K562 (cell line): ENCODE measurements at regions not wholly inside any gene's neighbourhood (a gene's known extent, or its start where the extent isn't known, plus 50 kb on each side); places are given as distances from the start of the nearest gene placed in this dataset.
A peak's percentile ranks its signal among the peaks of the same experiment; 100 is the strongest.

Source experiments
- ATAC-seq: fragments of 200-7000 bp; cut with Tn5 transposase; 3 replicates; pipeline ENCODE4 v1.9.1; 2020; ENCODE audit warnings: moderate library complexity
- BruUV-seq: library from RNA; stranded (reverse); fragments of 400-500 nt; replicated peaks from 2 replicates; lab custom pipeline; 2021; lab: Mats Ljungman, UMichigan
- CTCF ChIA-PET: fragments of 300-600 bp; formaldehyde crosslinking; extraction: SDS; loops from one replicate; lab custom pipeline; 2021; ENCODE audit warnings: low intra/inter-chr PET ratio; lab: Yijun Ruan, JAX
- POLR2A ChIA-PET: fragments of 300-600, 350-650 bp; sonication (Branson Sonifier 250); formaldehyde crosslinking; extraction: SDS; loops from one replicate; lab custom pipeline; 2021; ENCODE audit warnings: antibody characterized with exemption, inconsistent platforms; lab: Yijun Ruan, JAX
- DNase-seq, 4 experiments: peaks; one replicate each; pipeline versions ENCODE4 v3.0.0 to v3.0.0-alpha.2; 2011 to 2018; ENCODE audit warnings: low spot score in 3 of 4, mixed read lengths in 3 of 4; ENCODE audit errors: extremely low read depth in 1 of 4
- FAIRE-seq: peaks from 2 replicates; lab custom pipeline; 2011; peaks lifted over from hg19 to GRCh38; lab: Jason Lieb, UNC
- H2AFZ ChIP-seq: 2 replicates; pipeline ENCODE4 v1.6.0; 2011; ENCODE audit warnings: low read depth, low read length, control low read depth, inconsistent platforms
- H3K27ac ChIP-seq: fragments of 200-600 bp; 3 replicates; pipeline ENCODE4 v1.8.0; 2011; ENCODE audit warnings: low read depth, mild to moderate bottlenecking, control low read depth, inconsistent platforms, low read length, moderate library complexity, mixed read lengths; ENCODE audit errors: extremely low read depth
- H3K27me3 ChIP-seq, 2 experiments: fragments of 300-600 bp in 1 of 2; 2 replicates in 1 of 2; 3 replicates in 1 of 2; pipeline versions ENCODE4 v1.6.0 to v1.8.0; 2011; ENCODE audit warnings: inconsistent platforms in 2 of 2, low read length in 2 of 2, mild to moderate bottlenecking in 1 of 2, mixed read lengths in 1 of 2, moderate library complexity in 1 of 2; ENCODE audit not compliant: control insufficient read depth in 2 of 2, insufficient read depth in 2 of 2
- H3K36me3 ChIP-seq: fragments of 300-600 bp; 3 replicates; pipeline ENCODE4 v1.8.0; 2011; ENCODE audit warnings: mild to moderate bottlenecking, low read length, inconsistent platforms; ENCODE audit not compliant: control insufficient read depth, insufficient read depth
- H3K4me1 ChIP-seq, 2 experiments: fragments of 200-600 bp in 1 of 2; replicated peaks in 1 of 2; 2 replicates in 1 of 2; 3 replicates in 1 of 2; pipeline versions ENCODE4 v1.5.1 to v1.8.0; 2011; ENCODE audit warnings: inconsistent platforms in 2 of 2, low read length in 2 of 2, mild to moderate bottlenecking in 1 of 2, mixed read lengths in 1 of 2, moderate library complexity in 1 of 2; ENCODE audit not compliant: control insufficient read depth in 2 of 2, insufficient read depth in 2 of 2
- H3K4me2 ChIP-seq: 2 replicates; pipeline ENCODE4 v1.6.1; 2011; ENCODE audit warnings: low read length, control low read depth, inconsistent platforms, mixed read lengths; ENCODE audit not compliant: insufficient read depth
- H3K4me3 ChIP-seq: fragments of 200-600 bp; sonication (generic), shearing (Covaris generic); 2 replicates; pipeline ENCODE4 v1.5.1; 2016; ENCODE audit warnings: control low read depth, inconsistent platforms
- H3K79me2 ChIP-seq: fragments of 200-600 bp; 3 replicates; pipeline ENCODE4 v1.8.0; 2011; ENCODE audit warnings: low read length, inconsistent platforms; ENCODE audit not compliant: control insufficient read depth, insufficient read depth
- H3K9ac ChIP-seq, 2 experiments: 2 replicates each; pipeline versions ENCODE4 v1.6.0 to v1.6.1; 2011; ENCODE audit warnings: low read depth in 2 of 2, low read length in 2 of 2, control low read depth in 1 of 2, inconsistent platforms in 1 of 2, mild to moderate bottlenecking in 1 of 2, mixed read lengths in 1 of 2; ENCODE audit not compliant: insufficient read depth in 1 of 2
- H3K9me1 ChIP-seq: one replicate; pipeline ENCODE4 v1.6.0; 2011; ENCODE audit warnings: inconsistent platforms, mild to moderate bottlenecking, low read length, moderate library complexity; ENCODE audit not compliant: control insufficient read depth, insufficient read depth
- H3K9me3 ChIP-seq: replicated peaks from 2 replicates; pipeline ENCODE4 v1.5.1; 2011; ENCODE audit warnings: low read depth, low read length, inconsistent platforms; ENCODE audit not compliant: control insufficient read depth, insufficient read depth
- H4K20me1 ChIP-seq: replicated peaks from 2 replicates; pipeline ENCODE4 v1.6.1; 2011; ENCODE audit warnings: low read length, inconsistent platforms, mixed read lengths; ENCODE audit not compliant: control insufficient read depth, insufficient read depth
- CBX3 ChIP-seq, 2 experiments: IDR thresholded peaks; 1 replicate in 1 of 2; 2 replicates in 1 of 2; pipeline ENCODE4 v1.6.1; 2012; ENCODE audit warnings: inconsistent platforms in 2 of 2, low read length in 2 of 2, borderline replicate concordance in 1 of 2, control low read depth in 1 of 2
- DPF2 ChIP-seq: fragments of 450-650 bp; IDR thresholded peaks from 2 replicates; pipeline ENCODE4 v1.6.1; 2016
- ETV5 ChIP-seq: sonication (generic); formaldehyde crosslinking; IDR thresholded peaks from 2 replicates; pipeline ENCODE4 v1.4.0; 2020; ENCODE audit warnings: low read depth, mild to moderate bottlenecking, missing genetic modification reagents
- FOXJ2 ChIP-seq: fragments of 200-800 bp; sonication (Bioruptor generic); IDR thresholded peaks from 2 replicates; pipeline ENCODE4 v1.6.1; 2016; ENCODE audit warnings: missing genetic modification characterization, missing compliant biosample characterization
- ILF3 ChIP-seq: fragments of 450-650 bp; IDR thresholded peaks from 2 replicates; pipeline ENCODE4 v1.6.1; 2018; ENCODE audit warnings: antibody characterized with exemption, mild to moderate bottlenecking, moderate library complexity, borderline replicate concordance
- KDM4B ChIP-seq, 2 experiments: fragments of 450-650 bp in 1 of 2; sonication (generic) in 1 of 2; IDR thresholded peaks; 2 replicates each; pipeline ENCODE4 v1.6.1; 2016 to 2017; ENCODE audit warnings: borderline replicate concordance in 2 of 2, antibody characterized with exemption in 1 of 2, low read depth in 1 of 2, mild to moderate bottlenecking in 1 of 2
- KHSRP ChIP-seq: fragments of 450-650 bp; IDR thresholded peaks from 2 replicates; pipeline ENCODE4 v1.6.1; 2017
- MED1 ChIP-seq: sonication (generic); formaldehyde crosslinking; IDR thresholded peaks from 2 replicates; pipeline ENCODE4 v1.8.1; 2023; ENCODE audit warnings: missing genetic modification reagents, borderline replicate concordance
- MEIS2 ChIP-seq: fragments of 450-650 bp; IDR thresholded peaks from 2 replicates; pipeline ENCODE4 v1.6.1; 2014; ENCODE audit warnings: mild to moderate bottlenecking; ENCODE audit not compliant: partially characterized antibody
- PYGO2 ChIP-seq: fragments of 450-650 bp; IDR thresholded peaks from 2 replicates; pipeline ENCODE4 v1.6.1; 2016; ENCODE audit warnings: mild to moderate bottlenecking, missing genetic modification characterization, moderate library complexity, missing compliant biosample characterization
- RNF2 ChIP-seq: sonication (generic); IDR thresholded peaks from 2 replicates; pipeline ENCODE4 v1.6.1; 2016
- SMARCA5 ChIP-seq: fragments of 450-650 bp; IDR thresholded peaks from 2 replicates; pipeline ENCODE4 v1.6.1; 2016
- SRF ChIP-seq, 2 experiments: fragments of 250-450, 450-650 bp in 1 of 2; sonication (Bioruptor Pico) in 1 of 2; sonication (generic) in 1 of 2; formaldehyde crosslinking; IDR thresholded peaks; 2 replicates each; pipeline versions ENCODE4 v1.5.0 to v1.5.1; 2020 to 2022; ENCODE audit warnings: mild to moderate bottlenecking in 1 of 2, missing genetic modification reagents in 1 of 2
- TAL1 ChIP-seq: fragments of 450-650 bp; IDR thresholded peaks from 2 replicates; pipeline ENCODE4 v1.6.1; 2016; ENCODE audit warnings: mild to moderate bottlenecking
- TFAM ChIP-seq: fragments of 250-450 bp; sonication (Bioruptor Pico); conservative IDR thresholded peaks from 2 replicates; pipeline ENCODE4 v1.5.0; 2021; ENCODE audit warnings: mild to moderate bottlenecking, moderate library complexity
- ZFX ChIP-seq: sonication (generic); formaldehyde crosslinking; IDR thresholded peaks from 2 replicates; pipeline ENCODE4 v1.8.0; 2022; ENCODE audit warnings: mild to moderate bottlenecking, missing genetic modification reagents, moderate library complexity
- ZNF134 ChIP-seq: fragments of 250-450 bp; sonication (Bioruptor Pico); conservative IDR thresholded peaks from 2 replicates; pipeline ENCODE4 v1.4.0; 2020
- ZNF354B ChIP-seq: fragments of 250-450 bp; sonication (Bioruptor Pico); IDR thresholded peaks from 2 replicates; pipeline ENCODE4 v1.4.0; 2020
- ZNF586 ChIP-seq: fragments of 450-650 bp; formaldehyde crosslinking; conservative IDR thresholded peaks from 2 replicates; pipeline ENCODE4 v1.4.0; 2020; ENCODE audit warnings: mild to moderate bottlenecking, moderate library complexity
- WGBS: fragments of 100-300 bp; shearing (Covaris generic); methylation state at CpG from one replicate; pipeline ENCODE4 v1.1.6; 2016; ENCODE audit warnings: low coverage, mixed read lengths; ENCODE audit not compliant: insufficient coverage; ENCODE audit errors: missing lambda C conversion rate; 5-methylcytosine and 5-hydroxymethylcytosine counted together
- in situ Hi-C: fragments of 300-500 bp; cut with MboI; formaldehyde crosslinking; loops from 4 replicates; pipeline ENCODE4 v1.15.0; 2018; ENCODE audit warnings: inconsistent platforms, mixed read lengths
- intact Hi-C: fragments of 100-400 bp; cut with micrococcal nuclease; formaldehyde crosslinking; loops from 2 replicates; pipeline ENCODE4 v1.14.2; 2022
- TF ChIP-seq, protein P1 (sequence below): fragments of 450-650 bp; IDR thresholded peaks from 2 replicates; pipeline ENCODE4 v1.6.1; 2016
- TF ChIP-seq, protein P2 (sequence below), 2 experiments: IDR thresholded peaks; 2 replicates each; pipeline ENCODE4 v1.6.1; 2012; ENCODE audit warnings: improper control_type of control experiment in 2 of 2, low read depth in 2 of 2, low read length in 2 of 2, borderline replicate concordance in 1 of 2

GRCh38 chr1:30129001-30129408 is 594.4 kb downstream of the MATN1 start:
- intact Hi-C loops, result no loop called here
- BruUV-seq, result no TSS peak
- Histone ChIP-seq H2AFZ (peak overlapping the region; percentile 15), H3K4me3 (no peak overlapping the region), H3K4me2 (peak overlapping the region; percentile 59), H3K9me1 (peaks cover 7% of the 10 kb centered on the region), H3K27me3 (peaks cover 0 to 20% of the 10 kb centered on the region in 2 experiments; a peak in 2 of 5 replicates), H3K9ac (no peak overlapping the region; a peak in 1 of 4 replicates), H4K20me1 (no peaks in the 10 kb centered on the region), H3K4me1 (peaks cover 23 to 31% of the 10 kb centered on the region in 2 experiments; a peak in 4 of 5 replicates), H3K79me2 (no peaks in the 10 kb centered on the region), H3K9me3 (no peaks in the 10 kb centered on the region), H3K36me3 (no peaks in the 10 kb centered on the region), H3K27ac (no peak overlapping the region; the same call in 2 of the 3 replicates)
- 1% methylated on average over 7 of the region's 7 CpGs for WGBS
- DNase-seq (peak; percentile 77 to 83 (median 78)), FAIRE-seq (peak; percentile 90), ATAC-seq (peak; percentile 83)
- ChIA-PET CTCF (no interaction called here), POLR2A (interaction anchor here (0.6 to 4.0 kb wide), 3 partner anchors 10 to 1283 kb away, joined by 3 to 23 read pairs (median 3); no protein-coding TSS in a partner anchor)
- in situ Hi-C loops, result no loop called here
- TF ChIP-seq FOXJ2 (tag) (peak; percentile 92), TAL1 (peak; percentile 96), SMARCA5 (no peak), RNF2 (peak; percentile 51; the same call in 1 of the 2 replicates), CBX3 (IDR thresholded peaks at IDR 0.05; ENCODE audit: borderline replicate concordance in 1 of 2, low read length in 2 of 2) (no peak), ZFX (CRISPR knock-in tag) (no peak), ILF3 (no peak), MED1 (CRISPR knock-in tag) (no peak), DPF2 (peak; percentile 97), TFAM (CRISPR knock-in tag) (no peak), SRF (CRISPR knock-in tag; IDR thresholded peaks at IDR 0.05) (no peak), ZNF134 (no peak), ETV5 (CRISPR knock-in tag) (peak; percentile 65; the same call in 1 of the 2 replicates), KDM4B (IDR thresholded peaks at IDR 0.05; ENCODE audit: borderline replicate concordance in 2 of 2, low read depth in 1 of 2) (no peak), ZNF586 (CRISPR knock-in tag) (no peak), PYGO2 (tag) (0 out of 2 replicates have a peak, but pooled peaks have one; percentile 41), KHSRP (0 out of 2 replicates have a peak, but pooled peaks have one; percentile 38), ZNF354B (CRISPR knock-in tag) (no peak), MEIS2 (peak; percentile 85)
- TF ChIP-seq, protein P1, sequence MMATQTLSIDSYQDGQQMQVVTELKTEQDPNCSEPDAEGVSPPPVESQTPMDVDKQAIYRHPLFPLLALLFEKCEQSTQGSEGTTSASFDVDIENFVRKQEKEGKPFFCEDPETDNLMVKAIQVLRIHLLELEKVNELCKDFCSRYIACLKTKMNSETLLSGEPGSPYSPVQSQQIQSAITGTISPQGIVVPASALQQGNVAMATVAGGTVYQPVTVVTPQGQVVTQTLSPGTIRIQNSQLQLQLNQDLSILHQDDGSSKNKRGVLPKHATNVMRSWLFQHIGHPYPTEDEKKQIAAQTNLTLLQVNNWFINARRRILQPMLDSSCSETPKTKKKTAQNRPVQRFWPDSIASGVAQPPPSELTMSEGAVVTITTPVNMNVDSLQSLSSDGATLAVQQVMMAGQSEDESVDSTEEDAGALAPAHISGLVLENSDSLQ, result peak; percentile 49; the same call in 1 of the 2 replicates
- TF ChIP-seq, protein P2, sequence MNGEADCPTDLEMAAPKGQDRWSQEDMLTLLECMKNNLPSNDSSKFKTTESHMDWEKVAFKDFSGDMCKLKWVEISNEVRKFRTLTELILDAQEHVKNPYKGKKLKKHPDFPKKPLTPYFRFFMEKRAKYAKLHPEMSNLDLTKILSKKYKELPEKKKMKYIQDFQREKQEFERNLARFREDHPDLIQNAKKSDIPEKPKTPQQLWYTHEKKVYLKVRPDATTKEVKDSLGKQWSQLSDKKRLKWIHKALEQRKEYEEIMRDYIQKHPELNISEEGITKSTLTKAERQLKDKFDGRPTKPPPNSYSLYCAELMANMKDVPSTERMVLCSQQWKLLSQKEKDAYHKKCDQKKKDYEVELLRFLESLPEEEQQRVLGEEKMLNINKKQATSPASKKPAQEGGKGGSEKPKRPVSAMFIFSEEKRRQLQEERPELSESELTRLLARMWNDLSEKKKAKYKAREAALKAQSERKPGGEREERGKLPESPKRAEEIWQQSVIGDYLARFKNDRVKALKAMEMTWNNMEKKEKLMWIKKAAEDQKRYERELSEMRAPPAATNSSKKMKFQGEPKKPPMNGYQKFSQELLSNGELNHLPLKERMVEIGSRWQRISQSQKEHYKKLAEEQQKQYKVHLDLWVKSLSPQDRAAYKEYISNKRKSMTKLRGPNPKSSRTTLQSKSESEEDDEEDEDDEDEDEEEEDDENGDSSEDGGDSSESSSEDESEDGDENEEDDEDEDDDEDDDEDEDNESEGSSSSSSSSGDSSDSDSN (IDR thresholded peaks at IDR 0.05; ENCODE audit: borderline replicate concordance in 1 of 2, low read depth in 2 of 2, low read length in 2 of 2), result no peak
